ENCODE measurements at regions not wholly inside any gene's neighbourhood (a gene's known extent, or its start where the extent isn't known, plus 50 kb on each side); places are given as distances from the start of the nearest gene placed in this dataset.

DNA sequence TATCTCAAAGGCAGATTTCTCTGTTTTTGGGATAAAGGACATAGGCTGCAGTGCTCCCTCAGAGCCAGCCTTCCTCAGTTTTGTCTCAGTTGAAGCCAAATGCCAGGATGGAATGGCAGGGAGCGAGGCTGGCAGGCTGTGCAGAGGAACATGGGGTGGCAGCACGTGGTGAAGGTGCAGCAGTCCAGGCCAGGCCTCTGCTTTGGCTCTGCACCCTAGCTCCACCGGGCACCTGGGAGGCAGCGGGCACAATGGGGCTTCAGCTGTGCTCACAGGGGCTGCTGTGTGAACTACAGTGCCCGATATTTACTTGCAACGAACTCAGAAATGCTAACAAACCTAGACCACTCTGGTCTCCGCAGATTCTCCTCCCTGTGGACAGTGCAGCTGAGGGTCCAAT, 319.6 kb downstream of the ZNF326 start:
- no peak overlapping the region for H4K8ac ChIP-seq (ENCODE audit: low read depth, low read length)
- peak overlapping the region; percentile 63 for H3K9ac ChIP-seq (ENCODE audit: low read depth, low read length, poor library complexity)
- H3K36me3 ChIP-seq (replicated peaks in 1 of 2; ENCODE audit: control insufficient read depth in 2 of 2, insufficient read depth in 2 of 2, low read length in 2 of 2), result no peaks in the 10 kb centered on the region
- no peak overlapping the region for H2AK5ac ChIP-seq (ENCODE audit: low read depth, low read length)
- H3K27ac ChIP-seq (replicated peaks; ENCODE audit: low read length), result no peak overlapping the region
- no peaks in the 10 kb centered on the region for H3K4me1 ChIP-seq (ENCODE audit: control insufficient read depth in 2 of 2, insufficient read depth in 1 of 2, low read depth in 1 of 2, low read length in 2 of 2)
- no peak for DNase-seq (ENCODE audit: low spot score)
- H2BK12ac ChIP-seq (ENCODE audit: low read length), result no peak overlapping the region
- no peak overlapping the region for H2AFZ ChIP-seq (ENCODE audit: low read length)
- H4K91ac ChIP-seq (ENCODE audit: low read depth, low read length, poor library complexity), result no peak overlapping the region
- no peak overlapping the region for H2BK15ac ChIP-seq (ENCODE audit: low read length)
- H2BK5ac ChIP-seq (ENCODE audit: low read length), result no peak overlapping the region
- H3K4me2 ChIP-seq (ENCODE audit: insufficient read depth, low read length, poor library complexity, severe bottlenecking), result no peak overlapping the region
- H3K4me3 ChIP-seq (ENCODE audit: low read length in 2 of 2), result no peak overlapping the region
- H2BK120ac ChIP-seq (ENCODE audit: low read depth, low read length), result no peak overlapping the region
- no peaks in the 10 kb centered on the region for H3K79me1 ChIP-seq (ENCODE audit: low read depth, low read length)
- H3K4ac ChIP-seq (ENCODE audit: low read length), result no peak overlapping the region
- no peak overlapping the region for H3K14ac ChIP-seq (ENCODE audit: low read length)
- no peaks in the 10 kb centered on the region for H3K27me3 ChIP-seq (ENCODE audit: control insufficient read depth in 3 of 3, insufficient read depth in 3 of 3, low read depth in 1 of 3, low read length in 3 of 3)
- peak overlapping the region; percentile 8 for H3K23ac ChIP-seq (ENCODE audit: low read depth, low read length, poor library complexity)
- no peaks in the 10 kb centered on the region for H3K9me3 ChIP-seq (replicated peaks in 1 of 2; ENCODE audit: control insufficient read depth in 2 of 2, insufficient read depth in 1 of 2, low read depth in 1 of 2, low read length in 2 of 2)
- no CpG with 5 or more reads among the region's 7 CpGs for WGBS, 2 donors (ENCODE audit: extremely low coverage in 2 of 2, insufficient read length in 2 of 2, insufficient replicate concordance in 1 of 2)
- peak overlapping the region; percentile 65 for H3K18ac ChIP-seq (ENCODE audit: low read length)

DNA sequence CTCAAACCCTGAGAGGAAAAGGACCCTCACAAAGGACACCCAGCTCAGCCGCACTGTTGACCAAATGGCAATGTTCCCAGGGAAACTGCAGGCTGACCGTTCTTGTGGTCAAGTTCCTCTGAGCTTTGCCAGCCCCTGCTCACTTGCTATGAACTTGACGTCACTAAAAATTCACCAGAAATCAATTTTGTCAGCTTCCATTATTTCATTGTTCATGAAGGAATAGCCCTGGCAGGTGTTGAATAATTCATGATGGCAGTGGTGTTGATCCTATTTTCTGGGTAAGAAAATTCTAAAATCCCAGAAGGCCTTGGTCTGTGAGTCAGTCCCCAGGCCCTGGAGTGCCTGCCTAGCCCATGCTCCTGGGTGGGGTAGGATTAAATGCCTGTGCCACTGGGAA, 318.9 kb downstream of the ZNF326 start:
- no peak overlapping the region for H2BK5ac ChIP-seq (ENCODE audit: low read length)
- H3K9me3 ChIP-seq (replicated peaks in 1 of 2; ENCODE audit: control insufficient read depth in 2 of 2, insufficient read depth in 1 of 2, low read depth in 1 of 2, low read length in 2 of 2), result no peaks in the 10 kb centered on the region
- H3K18ac ChIP-seq (ENCODE audit: low read length), result no peak overlapping the region
- no peaks in the 10 kb centered on the region for H3K27me3 ChIP-seq (ENCODE audit: control insufficient read depth in 3 of 3, insufficient read depth in 3 of 3, low read depth in 1 of 3, low read length in 3 of 3)
- H2AFZ ChIP-seq (ENCODE audit: low read length), result no peak overlapping the region
- no peak for DNase-seq (ENCODE audit: low spot score)
- no peak overlapping the region for H2BK120ac ChIP-seq (ENCODE audit: low read depth, low read length)
- H4K8ac ChIP-seq (ENCODE audit: low read depth, low read length), result no peak overlapping the region
- no CpG with 5 or more reads among the region's 3 CpGs for WGBS, 2 donors (ENCODE audit: extremely low coverage in 2 of 2, insufficient read length in 2 of 2, insufficient replicate concordance in 1 of 2)
- H3K27ac ChIP-seq (replicated peaks; ENCODE audit: low read length), result no peak overlapping the region
- H3K36me3 ChIP-seq (replicated peaks in 1 of 2; ENCODE audit: control insufficient read depth in 2 of 2, insufficient read depth in 2 of 2, low read length in 2 of 2), result no peaks in the 10 kb centered on the region
- H3K79me1 ChIP-seq (ENCODE audit: low read depth, low read length), result no peaks in the 10 kb centered on the region
- no peaks in the 10 kb centered on the region for H3K4me1 ChIP-seq (ENCODE audit: control insufficient read depth in 2 of 2, insufficient read depth in 1 of 2, low read depth in 1 of 2, low read length in 2 of 2)
- H3K4me2 ChIP-seq (ENCODE audit: insufficient read depth, low read length, poor library complexity, severe bottlenecking), result no peak overlapping the region
- no peak overlapping the region for H3K14ac ChIP-seq (ENCODE audit: low read length)
- no peak overlapping the region for H2AK5ac ChIP-seq (ENCODE audit: low read depth, low read length)
- no peak overlapping the region for H3K9ac ChIP-seq (ENCODE audit: low read depth, low read length, poor library complexity)
- H3K4me3 ChIP-seq (ENCODE audit: low read length in 2 of 2), result no peak overlapping the region
- no peak overlapping the region for H2BK15ac ChIP-seq (ENCODE audit: low read length)
- no peak overlapping the region for H3K4ac ChIP-seq (ENCODE audit: low read length)
- no peak overlapping the region for H4K91ac ChIP-seq (ENCODE audit: low read depth, low read length, poor library complexity)
- no peak overlapping the region for H3K23ac ChIP-seq (ENCODE audit: low read depth, low read length, poor library complexity)
- H2BK12ac ChIP-seq (ENCODE audit: low read length), result no peak overlapping the region

DNA sequence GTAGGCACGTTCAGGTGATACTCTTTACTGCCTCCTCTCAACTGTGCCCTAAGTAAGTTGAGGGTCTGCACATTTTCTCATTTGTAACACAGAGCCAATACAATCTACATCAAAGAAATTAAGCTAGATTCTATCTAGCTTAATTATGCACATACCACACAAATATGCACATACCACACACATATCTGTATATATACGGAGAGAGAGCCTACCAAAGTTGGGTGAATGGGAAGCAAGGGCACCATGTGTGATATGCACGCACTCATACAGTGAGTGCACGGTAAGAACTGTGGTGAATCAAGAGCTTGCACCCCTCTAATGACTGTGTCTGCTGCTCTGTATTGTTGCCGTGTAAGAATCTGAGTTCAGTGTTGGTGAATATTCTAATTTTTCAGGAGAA, 314.9 kb downstream of the ZNF326 start:
- H2BK15ac ChIP-seq (ENCODE audit: low read length), result no peak overlapping the region
- no peak overlapping the region for H3K4me2 ChIP-seq (ENCODE audit: insufficient read depth, low read length, poor library complexity, severe bottlenecking)
- H2BK5ac ChIP-seq (ENCODE audit: low read length), result no peak overlapping the region
- H3K4me3 ChIP-seq (ENCODE audit: low read length in 2 of 2), result no peak overlapping the region
- H2BK12ac ChIP-seq (ENCODE audit: low read length), result no peak overlapping the region
- H3K4me1 ChIP-seq (ENCODE audit: control insufficient read depth in 2 of 2, insufficient read depth in 1 of 2, low read depth in 1 of 2, low read length in 2 of 2), result no peaks in the 10 kb centered on the region
- H3K36me3 ChIP-seq (replicated peaks in 1 of 2; ENCODE audit: control insufficient read depth in 2 of 2, insufficient read depth in 2 of 2, low read length in 2 of 2), result no peaks in the 10 kb centered on the region
- no peak overlapping the region for H3K14ac ChIP-seq (ENCODE audit: low read length)
- DNase-seq (ENCODE audit: low spot score), result no peak
- no peak overlapping the region for H2AFZ ChIP-seq (ENCODE audit: low read length)
- H3K4ac ChIP-seq (ENCODE audit: low read length), result no peak overlapping the region
- H3K9ac ChIP-seq (ENCODE audit: low read depth, low read length, poor library complexity), result no peak overlapping the region
- H3K79me1 ChIP-seq (ENCODE audit: low read depth, low read length), result no peaks in the 10 kb centered on the region
- no peak overlapping the region for H2AK5ac ChIP-seq (ENCODE audit: low read depth, low read length)
- no peaks in the 10 kb centered on the region for H3K27me3 ChIP-seq (ENCODE audit: control insufficient read depth in 3 of 3, insufficient read depth in 3 of 3, low read depth in 1 of 3, low read length in 3 of 3)
- no peak overlapping the region for H3K23ac ChIP-seq (ENCODE audit: low read depth, low read length, poor library complexity)
- no peak overlapping the region for H2BK120ac ChIP-seq (ENCODE audit: low read depth, low read length)
- H3K27ac ChIP-seq (replicated peaks; ENCODE audit: low read length), result no peak overlapping the region
- H3K9me3 ChIP-seq (replicated peaks in 1 of 2; ENCODE audit: control insufficient read depth in 2 of 2, insufficient read depth in 1 of 2, low read depth in 1 of 2, low read length in 2 of 2), result no peaks in the 10 kb centered on the region
- H3K18ac ChIP-seq (ENCODE audit: low read length), result no peak overlapping the region
- H4K91ac ChIP-seq (ENCODE audit: low read depth, low read length, poor library complexity), result no peak overlapping the region
- H4K8ac ChIP-seq (ENCODE audit: low read depth, low read length), result no peak overlapping the region
- no CpG with 5 or more reads among the region's 5 CpGs for WGBS, 2 donors (ENCODE audit: extremely low coverage in 2 of 2, insufficient read length in 2 of 2, insufficient replicate concordance in 1 of 2)

DNA sequence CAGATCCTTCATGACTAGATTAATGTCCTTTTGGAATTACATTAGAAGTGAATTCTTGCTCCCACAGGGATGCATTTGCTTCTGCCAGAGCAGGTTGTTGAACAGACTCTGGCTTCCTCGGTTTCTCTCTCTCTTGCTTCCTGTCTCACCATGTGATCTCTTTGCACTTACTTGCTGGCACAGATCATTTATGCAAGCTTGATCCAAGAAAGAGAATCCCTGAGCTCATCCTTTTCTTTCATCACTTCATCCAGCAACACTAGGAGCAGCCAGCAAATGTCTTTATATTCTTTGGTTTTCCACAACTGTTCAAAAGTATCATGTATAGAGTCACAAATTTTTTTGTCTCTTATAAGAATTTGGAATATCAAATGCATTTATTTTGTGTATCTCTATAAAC, 313.5 kb downstream of the ZNF326 start:
- no peak overlapping the region for H2BK5ac ChIP-seq (ENCODE audit: low read length)
- H3K27ac ChIP-seq (replicated peaks; ENCODE audit: low read length), result no peak overlapping the region
- no peak overlapping the region for H4K91ac ChIP-seq (ENCODE audit: low read depth, low read length, poor library complexity)
- H3K4ac ChIP-seq (ENCODE audit: low read length), result no peak overlapping the region
- H2BK120ac ChIP-seq (ENCODE audit: low read depth, low read length), result no peak overlapping the region
- no peak overlapping the region for H4K8ac ChIP-seq (ENCODE audit: low read depth, low read length)
- H2BK15ac ChIP-seq (ENCODE audit: low read length), result no peak overlapping the region
- no peaks in the 10 kb centered on the region for H3K9me3 ChIP-seq (replicated peaks in 1 of 2; ENCODE audit: control insufficient read depth in 2 of 2, insufficient read depth in 1 of 2, low read depth in 1 of 2, low read length in 2 of 2)
- no peaks in the 10 kb centered on the region for H3K36me3 ChIP-seq (replicated peaks in 1 of 2; ENCODE audit: control insufficient read depth in 2 of 2, insufficient read depth in 2 of 2, low read length in 2 of 2)
- H3K79me1 ChIP-seq (ENCODE audit: low read depth, low read length), result no peaks in the 10 kb centered on the region
- no peak overlapping the region for H2AFZ ChIP-seq (ENCODE audit: low read length)
- H2BK12ac ChIP-seq (ENCODE audit: low read length), result no peak overlapping the region
- no peak overlapping the region for H3K23ac ChIP-seq (ENCODE audit: low read depth, low read length, poor library complexity)
- no peak for DNase-seq (ENCODE audit: low spot score)
- no peak overlapping the region for H3K14ac ChIP-seq (ENCODE audit: low read length)
- WGBS, 2 donors (ENCODE audit: extremely low coverage in 2 of 2, insufficient read length in 2 of 2, insufficient replicate concordance in 1 of 2), result no CpG with 5 or more reads among the region's 1 CpG
- no peak overlapping the region for H3K4me3 ChIP-seq (ENCODE audit: low read length in 2 of 2)
- H3K4me2 ChIP-seq (ENCODE audit: insufficient read depth, low read length, poor library complexity, severe bottlenecking), result no peak overlapping the region
- H3K18ac ChIP-seq (ENCODE audit: low read length), result no peak overlapping the region
- H2AK5ac ChIP-seq (ENCODE audit: low read depth, low read length), result no peak overlapping the region
- H3K27me3 ChIP-seq (ENCODE audit: control insufficient read depth in 3 of 3, insufficient read depth in 3 of 3, low read depth in 1 of 3, low read length in 3 of 3), result no peaks in the 10 kb centered on the region
- no peaks in the 10 kb centered on the region for H3K4me1 ChIP-seq (ENCODE audit: control insufficient read depth in 2 of 2, insufficient read depth in 1 of 2, low read depth in 1 of 2, low read length in 2 of 2)
- H3K9ac ChIP-seq (ENCODE audit: low read depth, low read length, poor library complexity), result no peak overlapping the region
